WERI-Rb-1 (cell line): ENCODE measurements at regions not wholly inside any gene's neighbourhood (a gene's known extent, or its start where the extent isn't known, plus 50 kb on each side); places are given as distances from the start of the nearest gene placed in this dataset.

Experiments used
- DNase-seq: peaks from one replicate; pipeline ENCODE4 v3.0.0-alpha.2; 2020
- H3K27ac ChIP-seq: fragments of 250-450 bp; sonication (Bioruptor Pico); 2 replicates; pipeline ENCODE4 v1.5.1; 2020; ENCODE audit warnings: mild to moderate bottlenecking, moderate library complexity
- H3K27me3 ChIP-seq: fragments of 250-450 bp; sonication (Bioruptor Pico); 2 replicates; pipeline ENCODE4 v1.5.1; 2021; ENCODE audit warnings: mild to moderate bottlenecking, low read depth, moderate library complexity; ENCODE audit not compliant: insufficient read depth, severe bottlenecking
- H3K36me3 ChIP-seq: fragments of 250-450 bp; sonication (Bioruptor Pico); 2 replicates; pipeline ENCODE4 v1.5.1; 2020; ENCODE audit warnings: mild to moderate bottlenecking, moderate library complexity
- H3K4me3 ChIP-seq: 2 replicates; pipeline ENCODE4 v1.5.1; 2011; ENCODE audit warnings: low read depth, mild to moderate bottlenecking, control low read depth, low read length
- H3K9me3 ChIP-seq: fragments of 250-450 bp; sonication (Bioruptor Pico); 2 replicates; pipeline ENCODE4 v1.5.1; 2021; ENCODE audit warnings: mild to moderate bottlenecking, moderate library complexity; ENCODE audit not compliant: severe bottlenecking
- CTCF ChIP-seq: IDR thresholded peaks from 2 replicates; pipeline ENCODE4 v1.5.1; 2011; ENCODE audit warnings: low read depth, mild to moderate bottlenecking, control low read depth, inconsistent platforms, low read length

DNA sequence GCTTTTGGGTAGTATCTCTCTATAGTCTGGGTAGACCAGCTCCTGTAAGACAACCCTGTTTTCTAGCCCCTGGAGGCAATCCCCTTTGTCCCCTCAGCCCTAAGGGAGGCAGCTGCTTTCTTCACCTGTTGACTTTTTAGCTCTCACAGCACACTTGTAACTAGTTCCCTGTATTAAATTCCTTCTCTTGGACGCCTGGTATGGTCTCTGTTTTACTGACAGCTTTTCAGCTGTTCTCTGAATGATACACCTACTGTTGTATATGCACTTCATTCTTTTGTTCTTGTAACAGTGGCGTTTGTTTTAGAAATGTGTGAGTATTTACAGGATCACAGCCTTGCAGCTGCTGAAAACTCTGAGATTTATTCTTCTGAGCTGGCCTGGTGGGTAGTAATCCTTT, 413.0 kb upstream of the RBMS3 start:
- no peaks in the 10 kb centered on the region for H3K9me3 ChIP-seq
- H3K27ac ChIP-seq: no peak overlapping the region
- no peak for DNase-seq
- no peak for TF ChIP-seq CTCF
- H3K27me3 ChIP-seq: no peaks in the 10 kb centered on the region
- H3K36me3 ChIP-seq: no peaks in the 10 kb centered on the region
- H3K4me3 ChIP-seq: no peak overlapping the region

GRCh38 chr3:28868897-28869296, 412.0 kb upstream of the RBMS3 start:
- DNase-seq: no peak
- H3K27me3 ChIP-seq: no peaks in the 10 kb centered on the region
- H3K27ac ChIP-seq: no peak overlapping the region
- no peak for TF ChIP-seq CTCF
- no peaks in the 10 kb centered on the region for H3K36me3 ChIP-seq
- H3K4me3 ChIP-seq: no peak overlapping the region
- no peaks in the 10 kb centered on the region for H3K9me3 ChIP-seq

- Histone ChIP-seq H3K9me3 (no peaks in the 10 kb centered on the region), H3K27me3 (no peaks in the 10 kb centered on the region), H3K27ac (no peak overlapping the region), H3K4me3 (no peak overlapping the region), H3K36me3 (no peaks in the 10 kb centered on the region)
- no peak for TF ChIP-seq CTCF
- DNase-seq: no peak
Measured at GRCh38 chr3:28877912-28878311, 403.0 kb upstream of the RBMS3 start.

- Histone ChIP-seq H3K9me3 (no peaks in the 10 kb centered on the region), H3K4me3 (no peak overlapping the region), H3K27me3 (no peaks in the 10 kb centered on the region), H3K27ac (no peak overlapping the region), H3K36me3 (no peaks in the 10 kb centered on the region)
- TF ChIP-seq CTCF: no peak
- no peak for DNase-seq
Measured at GRCh38 chr3:28890373-28890772, 390.5 kb upstream of the RBMS3 start.

- no peak for DNase-seq
- Histone ChIP-seq H3K9me3 (no peaks in the 10 kb centered on the region), H3K36me3 (no peaks in the 10 kb centered on the region), H3K4me3 (no peak overlapping the region), H3K27me3 (no peaks in the 10 kb centered on the region), H3K27ac (no peak overlapping the region)
- no peak for TF ChIP-seq CTCF
Measured at GRCh38 chr3:28891485-28891884, 389.4 kb upstream of the RBMS3 start.

GRCh38 chr3:28900301-28900700, 380.6 kb upstream of the RBMS3 start:
- DNase-seq: no peak
- no peak for TF ChIP-seq CTCF
- peaks cover 5% of the 10 kb centered on the region for H3K9me3 ChIP-seq
- no peaks in the 10 kb centered on the region for H3K36me3 ChIP-seq
- H3K4me3 ChIP-seq: no peak overlapping the region
- H3K27me3 ChIP-seq: no peaks in the 10 kb centered on the region
- H3K27ac ChIP-seq: no peak overlapping the region
